Neural cell (in vitro differentiated cells): ENCODE measurements at regions not wholly inside any gene's neighbourhood (a gene's known extent, or its start where the extent isn't known, plus 50 kb on each side); places are given as distances from the start of the nearest gene placed in this dataset.
"Not testable (repeated sequence)": the region's sequence is repeated elsewhere in the genome, so short reads cannot be mapped to it uniquely, and the experiment has no call there.

Experiments used
- TAF1 ChIP-seq: IDR thresholded peaks from 2 replicates; pipeline ENCODE4 v1.6.1; 2012; ENCODE audit warnings: low read depth
- TF ChIP-seq, protein P1 (sequence below): fragments of 450-650 bp; IDR thresholded peaks from 2 replicates; pipeline ENCODE4 v1.5.1; 2014; ENCODE audit warnings: antibody characterized with exemption, mild to moderate bottlenecking, moderate library complexity; ENCODE audit not compliant: poor library complexity, severe bottlenecking

DNA sequence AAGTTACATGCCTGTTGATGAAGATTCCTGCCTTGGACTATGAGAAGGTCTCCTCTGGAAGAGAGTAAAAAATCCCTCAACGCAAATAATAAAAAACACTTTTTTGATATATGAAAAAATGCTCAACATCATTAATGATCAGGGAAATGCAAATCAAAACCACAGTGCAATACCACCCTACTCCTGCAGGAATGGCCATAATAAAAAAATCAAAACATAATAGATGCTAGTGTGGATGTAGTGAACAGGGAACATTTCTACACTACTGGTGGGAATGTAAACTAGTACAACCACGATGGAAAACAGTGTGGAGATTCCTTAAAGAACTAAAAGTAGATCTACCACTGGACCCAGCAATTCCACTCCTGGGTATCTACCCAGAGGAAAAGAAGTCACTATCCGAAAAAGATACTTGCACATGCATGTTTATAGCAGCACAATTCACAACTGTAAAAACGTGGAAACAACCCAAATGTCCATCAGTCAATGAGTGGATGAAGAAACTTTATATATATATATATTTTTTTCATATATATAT lies 352.1 kb downstream of the SOX9 start:
- TF ChIP-seq TAF1, result not testable (repeated sequence)
- TF ChIP-seq, protein P1, sequence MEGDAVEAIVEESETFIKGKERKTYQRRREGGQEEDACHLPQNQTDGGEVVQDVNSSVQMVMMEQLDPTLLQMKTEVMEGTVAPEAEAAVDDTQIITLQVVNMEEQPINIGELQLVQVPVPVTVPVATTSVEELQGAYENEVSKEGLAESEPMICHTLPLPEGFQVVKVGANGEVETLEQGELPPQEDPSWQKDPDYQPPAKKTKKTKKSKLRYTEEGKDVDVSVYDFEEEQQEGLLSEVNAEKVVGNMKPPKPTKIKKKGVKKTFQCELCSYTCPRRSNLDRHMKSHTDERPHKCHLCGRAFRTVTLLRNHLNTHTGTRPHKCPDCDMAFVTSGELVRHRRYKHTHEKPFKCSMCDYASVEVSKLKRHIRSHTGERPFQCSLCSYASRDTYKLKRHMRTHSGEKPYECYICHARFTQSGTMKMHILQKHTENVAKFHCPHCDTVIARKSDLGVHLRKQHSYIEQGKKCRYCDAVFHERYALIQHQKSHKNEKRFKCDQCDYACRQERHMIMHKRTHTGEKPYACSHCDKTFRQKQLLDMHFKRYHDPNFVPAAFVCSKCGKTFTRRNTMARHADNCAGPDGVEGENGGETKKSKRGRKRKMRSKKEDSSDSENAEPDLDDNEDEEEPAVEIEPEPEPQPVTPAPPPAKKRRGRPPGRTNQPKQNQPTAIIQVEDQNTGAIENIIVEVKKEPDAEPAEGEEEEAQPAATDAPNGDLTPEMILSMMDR, result not testable (repeated sequence)
